HepG2 (cell line): ENCODE measurements at regions not wholly inside any gene's neighbourhood (a gene's known extent, or its start where the extent isn't known, plus 50 kb on each side); places are given as distances from the start of the nearest gene placed in this dataset.

Experiments
- ADNP ChIP-seq: sonication (generic); formaldehyde crosslinking; IDR thresholded peaks from 2 replicates; pipeline ENCODE4 v1.4.0; 2020; ENCODE audit warnings: missing genetic modification reagents
- CEBPG ChIP-seq: IDR thresholded peaks from 2 replicates; pipeline ENCODE4 v1.6.1; 2016
- FLYWCH1 ChIP-seq: sonication (generic); formaldehyde crosslinking; IDR thresholded peaks from 2 replicates; pipeline ENCODE4 v1.8.1; 2023; ENCODE audit warnings: mild to moderate bottlenecking, missing genetic modification reagents
- MIXL1 ChIP-seq: IDR thresholded peaks from 2 replicates; pipeline ENCODE4 v1.6.1; 2016
- PHF5A ChIP-seq: IDR thresholded peaks from one replicate; pipeline ENCODE4 v1.6.1; 2018; ENCODE audit warnings: low read depth, missing genetic modification reagents; ENCODE audit not compliant: unreplicated experiment
- POLR2G ChIP-seq: fragments of 200-400 bp; formaldehyde crosslinking; IDR thresholded peaks from 2 replicates; pipeline ENCODE4 v1.6.1; 2018; ENCODE audit warnings: mild to moderate bottlenecking, low read depth, low read length, moderate library complexity
- TEAD3 ChIP-seq: optimal IDR thresholded peaks from 2 replicates; pipeline ENCODE3; 2016; ENCODE audit warnings: borderline replicate concordance
- ZBTB7B ChIP-seq: sonication (generic); formaldehyde crosslinking; IDR thresholded peaks from 2 replicates; pipeline ENCODE4 v1.4.0; 2020; ENCODE audit warnings: missing genetic modification reagents
- ZNF251 ChIP-seq: sonication (generic); formaldehyde crosslinking; IDR thresholded peaks from 2 replicates; pipeline ENCODE4 v1.9.0; 2021; ENCODE audit warnings: mild to moderate bottlenecking, missing genetic modification reagents
- ZNF788 ChIP-seq: sonication (generic); formaldehyde crosslinking; IDR thresholded peaks from 2 replicates; pipeline ENCODE4 v1.5.0; 2020; ENCODE audit warnings: mild to moderate bottlenecking, missing genetic modification reagents, borderline replicate concordance
- TF ChIP-seq, protein P1 (sequence below): sonication (generic); formaldehyde crosslinking; IDR thresholded peaks from 2 replicates; pipeline ENCODE4 v1.4.0; 2020; ENCODE audit warnings: mild to moderate bottlenecking, missing genetic modification reagents, borderline replicate concordance
- TF ChIP-seq, protein P2 (sequence below): sonication (generic); formaldehyde crosslinking; IDR thresholded peaks from 2 replicates; pipeline ENCODE4 v1.8.0; 2023; ENCODE audit warnings: mild to moderate bottlenecking, missing genetic modification reagents
- TF ChIP-seq, protein P3 (sequence below): IDR thresholded peaks from 2 replicates; pipeline ENCODE4 v1.6.1; 2016; ENCODE audit warnings: low read depth

DNA sequence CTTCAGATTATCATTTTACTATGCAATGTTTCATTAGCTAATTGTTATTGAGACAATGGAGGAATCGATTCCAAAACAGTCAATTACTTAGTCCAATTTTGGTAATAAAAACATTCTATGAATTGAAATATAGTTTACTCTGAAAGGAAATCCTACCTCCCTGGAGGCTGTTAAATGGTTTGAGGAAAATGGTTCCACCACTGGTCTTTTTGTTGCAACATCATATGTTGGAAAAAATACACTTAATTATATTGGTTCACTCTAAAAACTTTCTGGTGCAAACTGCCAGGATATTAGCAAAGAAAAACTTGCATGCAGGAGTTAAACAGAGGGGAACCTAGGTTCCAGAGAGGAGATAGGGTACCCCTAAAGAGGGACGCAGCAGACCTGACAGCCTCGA, 267.3 kb upstream of the LYZL1 start (continued):
- TF ChIP-seq, protein P1, sequence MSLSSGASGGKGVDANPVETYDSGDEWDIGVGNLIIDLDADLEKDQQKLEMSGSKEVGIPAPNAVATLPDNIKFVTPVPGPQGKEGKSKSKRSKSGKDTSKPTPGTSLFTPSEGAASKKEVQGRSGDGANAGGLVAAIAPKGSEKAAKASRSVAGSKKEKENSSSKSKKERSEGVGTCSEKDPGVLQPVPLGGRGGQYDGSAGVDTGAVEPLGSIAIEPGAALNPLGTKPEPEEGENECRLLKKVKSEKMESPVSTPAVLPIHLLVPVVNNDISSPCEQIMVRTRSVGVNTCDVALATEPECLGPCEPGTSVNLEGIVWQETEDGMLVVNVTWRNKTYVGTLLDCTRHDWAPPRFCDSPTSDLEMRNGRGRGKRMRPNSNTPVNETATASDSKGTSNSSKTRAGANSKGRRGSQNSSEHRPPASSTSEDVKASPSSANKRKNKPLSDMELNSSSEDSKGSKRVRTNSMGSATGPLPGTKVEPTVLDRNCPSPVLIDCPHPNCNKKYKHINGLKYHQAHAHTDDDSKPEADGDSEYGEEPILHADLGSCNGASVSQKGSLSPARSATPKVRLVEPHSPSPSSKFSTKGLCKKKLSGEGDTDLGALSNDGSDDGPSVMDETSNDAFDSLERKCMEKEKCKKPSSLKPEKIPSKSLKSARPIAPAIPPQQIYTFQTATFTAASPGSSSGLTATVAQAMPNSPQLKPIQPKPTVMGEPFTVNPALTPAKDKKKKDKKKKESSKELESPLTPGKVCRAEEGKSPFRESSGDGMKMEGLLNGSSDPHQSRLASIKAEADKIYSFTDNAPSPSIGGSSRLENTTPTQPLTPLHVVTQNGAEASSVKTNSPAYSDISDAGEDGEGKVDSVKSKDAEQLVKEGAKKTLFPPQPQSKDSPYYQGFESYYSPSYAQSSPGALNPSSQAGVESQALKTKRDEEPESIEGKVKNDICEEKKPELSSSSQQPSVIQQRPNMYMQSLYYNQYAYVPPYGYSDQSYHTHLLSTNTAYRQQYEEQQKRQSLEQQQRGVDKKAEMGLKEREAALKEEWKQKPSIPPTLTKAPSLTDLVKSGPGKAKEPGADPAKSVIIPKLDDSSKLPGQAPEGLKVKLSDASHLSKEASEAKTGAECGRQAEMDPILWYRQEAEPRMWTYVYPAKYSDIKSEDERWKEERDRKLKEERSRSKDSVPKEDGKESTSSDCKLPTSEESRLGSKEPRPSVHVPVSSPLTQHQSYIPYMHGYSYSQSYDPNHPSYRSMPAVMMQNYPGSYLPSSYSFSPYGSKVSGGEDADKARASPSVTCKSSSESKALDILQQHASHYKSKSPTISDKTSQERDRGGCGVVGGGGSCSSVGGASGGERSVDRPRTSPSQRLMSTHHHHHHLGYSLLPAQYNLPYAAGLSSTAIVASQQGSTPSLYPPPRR (CRISPR knock-in tag): no peak
- TF ChIP-seq ZNF788 (CRISPR knock-in tag): no peak
- TF ChIP-seq, protein P2, sequence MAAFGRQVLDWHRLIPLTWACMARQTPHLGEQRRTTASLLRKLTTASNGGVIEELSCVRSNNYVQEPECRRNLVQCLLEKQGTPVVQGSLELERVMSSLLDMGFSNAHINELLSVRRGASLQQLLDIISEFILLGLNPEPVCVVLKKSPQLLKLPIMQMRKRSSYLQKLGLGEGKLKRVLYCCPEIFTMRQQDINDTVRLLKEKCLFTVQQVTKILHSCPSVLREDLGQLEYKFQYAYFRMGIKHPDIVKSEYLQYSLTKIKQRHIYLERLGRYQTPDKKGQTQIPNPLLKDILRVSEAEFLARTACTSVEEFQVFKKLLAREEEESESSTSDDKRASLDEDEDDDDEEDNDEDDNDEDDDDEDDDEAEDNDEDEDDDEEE (CRISPR knock-in tag): no peak
- no peak for TF ChIP-seq FLYWCH1 (CRISPR knock-in tag)
- TF ChIP-seq POLR2G: no peak
- TF ChIP-seq PHF5A: no peak
- TF ChIP-seq, protein P3, sequence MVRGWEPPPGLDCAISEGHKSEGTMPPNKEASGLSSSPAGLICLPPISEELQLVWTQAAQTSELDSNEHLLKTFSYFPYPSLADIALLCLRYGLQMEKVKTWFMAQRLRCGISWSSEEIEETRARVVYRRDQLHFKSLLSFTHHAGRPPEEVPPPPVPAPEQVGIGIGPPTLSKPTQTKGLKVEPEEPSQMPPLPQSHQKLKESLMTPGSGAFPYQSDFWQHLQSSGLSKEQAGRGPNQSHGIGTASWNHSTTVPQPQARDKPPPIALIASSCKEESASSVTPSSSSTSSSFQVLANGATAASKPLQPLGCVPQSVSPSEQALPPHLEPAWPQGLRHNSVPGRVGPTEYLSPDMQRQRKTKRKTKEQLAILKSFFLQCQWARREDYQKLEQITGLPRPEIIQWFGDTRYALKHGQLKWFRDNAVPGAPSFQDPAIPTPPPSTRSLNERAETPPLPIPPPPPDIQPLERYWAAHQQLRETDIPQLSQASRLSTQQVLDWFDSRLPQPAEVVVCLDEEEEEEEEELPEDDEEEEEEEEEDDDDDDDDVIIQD (CRISPR knock-in tag): no peak
- TF ChIP-seq CEBPG (CRISPR knock-in tag): no peak
- no peak for TF ChIP-seq ZNF251
- TF ChIP-seq ZBTB7B: no peak
- TF ChIP-seq TEAD3 (CRISPR knock-in tag): no peak
- no peak for TF ChIP-seq ADNP
- no peak for TF ChIP-seq MIXL1 (CRISPR knock-in tag)
